ENCODE measurements at regions not wholly inside any gene's neighbourhood (a gene's known extent, or its start where the extent isn't known, plus 50 kb on each side); places are given as distances from the start of the nearest gene placed in this dataset.
"Not testable (repeated sequence)": the region's sequence is repeated elsewhere in the genome, so short reads cannot be mapped to it uniquely, and the experiment has no call there.

DNA sequence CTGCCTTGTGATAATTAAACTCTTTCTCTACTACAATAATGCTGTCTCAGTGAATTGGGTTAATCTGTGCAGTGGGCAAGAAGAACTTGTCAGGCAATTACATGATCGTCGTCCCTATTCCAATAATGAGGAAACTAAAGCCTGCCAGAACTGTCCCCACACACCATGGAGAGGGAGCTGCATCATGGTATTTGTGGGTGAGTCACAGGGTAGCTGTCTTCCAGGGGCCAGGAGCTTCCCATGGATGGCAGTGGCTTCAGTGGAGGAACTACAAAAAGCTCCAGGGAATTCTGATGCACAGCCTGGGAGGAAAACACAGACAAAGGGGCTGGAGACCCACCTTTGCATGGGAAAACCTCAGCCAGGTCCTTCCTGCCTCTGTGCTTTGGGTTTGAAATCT lies 83.3 kb upstream of the C16orf82 start:
- TF ChIP-seq EZH2phosphoT487 (IDR thresholded peaks at IDR 0.05; ENCODE audit: low read depth) (no peak), CTCF (IDR thresholded peaks at IDR 0.05; ENCODE audit: low read depth, low read length) (no peak)
- no peaks in the 10 kb centered on the region for H4K20me1 ChIP-seq (ENCODE audit: insufficient read depth, low read length)
- H3K4me2 ChIP-seq (ENCODE audit: low read length): no peak overlapping the region
- H3K9me3 ChIP-seq (ENCODE audit: insufficient read depth, low read length): no peaks in the 10 kb centered on the region
- H3K4me1 ChIP-seq (ENCODE audit: low read length): no peaks in the 10 kb centered on the region
- no peak overlapping the region for H3K9ac ChIP-seq (ENCODE audit: low read length)
- peaks cover 16% of the 10 kb centered on the region for H3K27me3 ChIP-seq (ENCODE audit: low read depth, low read length)
- H3K36me3 ChIP-seq (replicated peaks; ENCODE audit: low read depth, low read length): no peaks in the 10 kb centered on the region
- H3K4me3 ChIP-seq (ENCODE audit: low read length): no peak overlapping the region
- H2AFZ ChIP-seq (ENCODE audit: low read depth, low read length): no peak overlapping the region
- no peak overlapping the region for H3K27ac ChIP-seq (ENCODE audit: low read length)
- H3K79me2 ChIP-seq (ENCODE audit: low read length): no peaks in the 10 kb centered on the region

DNA sequence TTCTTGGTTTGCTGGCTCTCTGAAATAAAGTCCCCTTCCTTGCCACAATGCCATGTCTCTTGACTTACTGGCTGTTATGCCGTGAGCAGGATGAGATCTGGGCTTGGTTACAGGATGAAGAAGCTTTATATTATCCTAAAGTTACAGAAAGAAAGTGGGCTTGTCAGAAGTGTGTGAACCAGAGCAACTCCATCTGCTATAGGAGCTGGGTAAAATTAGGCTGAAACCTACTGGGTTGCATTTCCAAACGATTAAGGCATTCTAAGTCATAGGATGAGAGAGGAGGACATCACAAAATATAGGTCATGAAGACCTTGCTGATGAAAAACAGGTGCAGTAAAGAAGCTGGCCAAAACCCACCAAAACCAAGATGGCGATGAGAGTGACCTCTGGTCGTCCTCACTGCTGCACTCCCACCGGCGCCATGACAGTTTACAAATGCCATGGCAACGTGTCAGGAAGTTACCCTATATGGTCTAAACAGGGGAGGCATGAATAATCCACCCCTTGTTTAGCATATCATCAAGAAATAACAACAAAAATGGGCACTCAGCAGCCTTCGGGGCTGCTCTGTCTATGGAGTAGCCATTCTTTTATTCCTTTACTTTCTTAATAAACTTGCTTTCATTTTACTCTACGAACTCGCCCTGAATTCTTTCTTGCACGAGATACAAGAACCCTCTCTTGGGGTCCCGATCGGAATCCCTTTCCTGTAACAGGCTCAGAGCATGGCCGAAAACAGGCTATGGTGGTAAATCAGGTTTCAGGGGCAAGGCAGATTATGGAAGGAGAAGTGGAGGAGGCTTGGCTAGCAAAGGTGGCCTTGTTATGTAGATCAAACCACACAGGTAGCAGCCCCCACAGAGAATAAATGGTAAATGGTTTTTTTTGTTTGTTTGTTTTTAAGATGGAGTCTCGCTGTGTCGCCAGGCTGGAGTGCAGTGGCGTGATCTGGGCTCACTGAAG lies 81.3 kb upstream of the C16orf82 start:
- H4K20me1 ChIP-seq (ENCODE audit: insufficient read depth, low read length): no peaks in the 10 kb centered on the region
- H3K36me3 ChIP-seq (replicated peaks; ENCODE audit: low read depth, low read length): no peaks in the 10 kb centered on the region
- no peaks in the 10 kb centered on the region for H3K9me3 ChIP-seq (ENCODE audit: insufficient read depth, low read length)
- no peak overlapping the region for H3K27ac ChIP-seq (ENCODE audit: low read length)
- H3K4me3 ChIP-seq (ENCODE audit: low read length): no peak overlapping the region
- peaks cover 12% of the 10 kb centered on the region for H3K27me3 ChIP-seq (ENCODE audit: low read depth, low read length)
- H3K4me2 ChIP-seq (ENCODE audit: low read length): no peak overlapping the region
- no peak overlapping the region for H2AFZ ChIP-seq (ENCODE audit: low read depth, low read length)
- no peaks in the 10 kb centered on the region for H3K79me2 ChIP-seq (ENCODE audit: low read length)
- TF ChIP-seq EZH2phosphoT487 (IDR thresholded peaks at IDR 0.05; ENCODE audit: low read depth): no peak
- TF ChIP-seq CTCF (IDR thresholded peaks at IDR 0.05; ENCODE audit: low read depth, low read length): no peak
- H3K4me1 ChIP-seq (ENCODE audit: low read length): no peaks in the 10 kb centered on the region
- no peak overlapping the region for H3K9ac ChIP-seq (ENCODE audit: low read length)

DNA sequence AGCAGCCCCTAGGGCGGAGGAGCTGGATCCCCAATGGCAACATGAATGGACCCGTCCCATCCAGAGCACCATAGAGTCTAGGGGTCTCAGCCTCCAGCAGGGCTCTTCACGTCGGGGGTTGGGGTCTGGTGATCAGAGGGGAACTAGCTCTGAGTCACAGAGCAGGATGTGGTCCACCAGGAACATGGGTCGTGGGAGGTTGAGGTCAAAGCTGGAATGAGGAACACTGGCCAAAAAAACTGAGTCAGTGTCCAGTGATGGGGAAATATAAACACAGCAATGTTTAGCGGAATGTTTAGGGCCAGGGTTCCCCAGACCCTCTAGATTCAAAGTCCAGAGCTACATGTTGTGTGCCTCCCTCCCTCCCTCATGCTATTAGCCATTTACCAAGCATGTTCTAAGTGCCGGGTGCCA lies 79.1 kb upstream of the C16orf82 start:
- no peak overlapping the region for H2AFZ ChIP-seq (ENCODE audit: low read depth, low read length)
- TF ChIP-seq EZH2phosphoT487 (IDR thresholded peaks at IDR 0.05; ENCODE audit: low read depth) (no peak), CTCF (IDR thresholded peaks at IDR 0.05; ENCODE audit: low read depth, low read length) (no peak)
- no peaks in the 10 kb centered on the region for H3K79me2 ChIP-seq (ENCODE audit: low read length)
- H3K4me3 ChIP-seq (ENCODE audit: low read length): no peak overlapping the region
- H3K36me3 ChIP-seq (replicated peaks; ENCODE audit: low read depth, low read length): no peaks in the 10 kb centered on the region
- peaks cover 15% of the 10 kb centered on the region for H3K27me3 ChIP-seq (ENCODE audit: low read depth, low read length)
- H3K4me1 ChIP-seq (ENCODE audit: low read length): no peaks in the 10 kb centered on the region
- no peak overlapping the region for H3K4me2 ChIP-seq (ENCODE audit: low read length)
- H4K20me1 ChIP-seq (ENCODE audit: insufficient read depth, low read length): no peaks in the 10 kb centered on the region
- H3K9ac ChIP-seq (ENCODE audit: low read length): no peak overlapping the region
- no peaks in the 10 kb centered on the region for H3K9me3 ChIP-seq (ENCODE audit: insufficient read depth, low read length)
- H3K27ac ChIP-seq (ENCODE audit: low read length): no peak overlapping the region

GRCh38 chr16:26988186-26988585 lies 78.5 kb upstream of the C16orf82 start:
- no peak for TF ChIP-seq EZH2phosphoT487 (IDR thresholded peaks at IDR 0.05; ENCODE audit: low read depth)
- TF ChIP-seq CTCF (IDR thresholded peaks at IDR 0.05; ENCODE audit: low read depth, low read length): no peak
- Histone ChIP-seq H4K20me1 (ENCODE audit: insufficient read depth, low read length) (no peaks in the 10 kb centered on the region), H3K4me1 (ENCODE audit: low read length) (no peaks in the 10 kb centered on the region), H3K79me2 (ENCODE audit: low read length) (no peaks in the 10 kb centered on the region), H3K9ac (ENCODE audit: low read length) (no peak overlapping the region), H3K27me3 (ENCODE audit: low read depth, low read length) (peaks cover 15% of the 10 kb centered on the region), H3K27ac (ENCODE audit: low read length) (no peak overlapping the region), H2AFZ (ENCODE audit: low read depth, low read length) (no peak overlapping the region), H3K4me2 (ENCODE audit: low read length) (no peak overlapping the region), H3K4me3 (ENCODE audit: low read length) (no peak overlapping the region), H3K9me3 (ENCODE audit: insufficient read depth, low read length) (no peaks in the 10 kb centered on the region), H3K36me3 (replicated peaks; ENCODE audit: low read depth, low read length) (no peaks in the 10 kb centered on the region)

- not testable (repeated sequence) for H3K27ac ChIP-seq (ENCODE audit: low read length); H3K36me3 ChIP-seq (replicated peaks; ENCODE audit: low read depth, low read length); H3K9me3 ChIP-seq (ENCODE audit: insufficient read depth, low read length); H2AFZ ChIP-seq (ENCODE audit: low read depth, low read length); H3K9ac ChIP-seq (ENCODE audit: low read length); H3K4me3 ChIP-seq (ENCODE audit: low read length); H4K20me1 ChIP-seq (ENCODE audit: insufficient read depth, low read length); H3K4me2 ChIP-seq (ENCODE audit: low read length); H3K4me1 ChIP-seq (ENCODE audit: low read length); H3K79me2 ChIP-seq (ENCODE audit: low read length)
- H3K27me3 ChIP-seq (ENCODE audit: low read depth, low read length): peaks cover 18% of the 10 kb centered on the region
Measured at GRCh38 chr16:26990384-26991120, 76.2 kb upstream of the C16orf82 start.

Data from OCI-LY3 (cell line).